Heart left ventricle (tissue), 13 donors: ENCODE measurements at regions not wholly inside any gene's neighbourhood (a gene's known extent, or its start where the extent isn't known, plus 50 kb on each side); places are given as distances from the start of the nearest gene placed in this dataset.

Source experiments
- POLR2A ChIP-seq, 2 donors: fragments of 450-650 bp; IDR thresholded peaks; one replicate each; pipeline ENCODE4 v1.6.1; 2017; ENCODE audit warnings: antibody characterized with exemption in 2 of 2, mild to moderate bottlenecking in 2 of 2, moderate library complexity in 2 of 2
- TF ChIP-seq, protein P1 (sequence below), 12 donors: fragments of 200-600 bp; sonication (generic) in 4 of 12; IDR thresholded peaks; one replicate each; pipeline versions ENCODE4 v1.5.0 to v1.8.0; 2018 to 2022; ENCODE audit warnings: antibody characterized with exemption in 12 of 12, mild to moderate bottlenecking in 5 of 12
- donor health status: ischemic (EF 13 %, LVEDD 7.1; RV severe dilation, severe dysfunction).
- donor health status: DM: no; HTN: yes; CAD: no.
- donor health status: DM: no; HTN: no; CAD: no.
- donor health status: ischemic (EF 25% LVEDD 6.9; RV normal size, moderate dysfunction).
- donor health status: ischemic (EF 25% LVEDD 5.7; RV mildly dilated, moderate dysfunction).
- donor health status: ischemic (EF 35%, LVEDD 5.7; RV mildly dilated, moderate dysfunction).
- donor health status: nonischemic (EF 11% LVEDD 7.7; RV severe dilation, severe dysfunction).
- donor health status: DM: yes; HTN: yes; CAD: no.
- donor health status: PGD.
- donor health status: ischemic (EF 29% LVEDD 5.4; RV normal size, mild dysfunction).
- donor health status: nonischemic (EF 23%, LVEDD 6.1; RV moderate dilation, normal function).

DNA sequence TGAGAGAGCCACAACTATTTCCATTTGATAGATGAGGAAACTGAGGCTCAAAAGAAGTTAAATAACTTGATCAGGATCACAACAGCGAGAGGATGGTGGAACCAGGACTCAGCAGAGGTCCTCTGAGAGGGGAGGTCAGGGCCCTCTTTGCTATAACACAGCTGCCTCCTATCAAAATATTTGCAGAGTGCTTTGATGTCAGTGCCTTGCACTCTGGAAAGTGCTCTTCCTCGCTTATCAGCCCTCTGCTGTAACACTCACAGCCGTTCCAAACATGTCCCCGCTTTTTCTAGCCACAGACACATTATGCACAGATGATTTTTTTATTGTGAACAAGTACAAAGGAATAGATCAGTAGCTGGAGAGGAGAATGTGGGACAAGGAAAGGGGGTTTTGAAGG is 71.8 kb upstream of the ARHGAP29 start:
- no peak for TF ChIP-seq POLR2A (IDR thresholded peaks at IDR 0.05)
- TF ChIP-seq, protein P1, sequence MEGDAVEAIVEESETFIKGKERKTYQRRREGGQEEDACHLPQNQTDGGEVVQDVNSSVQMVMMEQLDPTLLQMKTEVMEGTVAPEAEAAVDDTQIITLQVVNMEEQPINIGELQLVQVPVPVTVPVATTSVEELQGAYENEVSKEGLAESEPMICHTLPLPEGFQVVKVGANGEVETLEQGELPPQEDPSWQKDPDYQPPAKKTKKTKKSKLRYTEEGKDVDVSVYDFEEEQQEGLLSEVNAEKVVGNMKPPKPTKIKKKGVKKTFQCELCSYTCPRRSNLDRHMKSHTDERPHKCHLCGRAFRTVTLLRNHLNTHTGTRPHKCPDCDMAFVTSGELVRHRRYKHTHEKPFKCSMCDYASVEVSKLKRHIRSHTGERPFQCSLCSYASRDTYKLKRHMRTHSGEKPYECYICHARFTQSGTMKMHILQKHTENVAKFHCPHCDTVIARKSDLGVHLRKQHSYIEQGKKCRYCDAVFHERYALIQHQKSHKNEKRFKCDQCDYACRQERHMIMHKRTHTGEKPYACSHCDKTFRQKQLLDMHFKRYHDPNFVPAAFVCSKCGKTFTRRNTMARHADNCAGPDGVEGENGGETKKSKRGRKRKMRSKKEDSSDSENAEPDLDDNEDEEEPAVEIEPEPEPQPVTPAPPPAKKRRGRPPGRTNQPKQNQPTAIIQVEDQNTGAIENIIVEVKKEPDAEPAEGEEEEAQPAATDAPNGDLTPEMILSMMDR (IDR thresholded peaks at IDR 0.05), result no peak
